Inferior parietal cortex (tissue), 1 donor: ENCODE measurements at regions not wholly inside any gene's neighbourhood (a gene's known extent, or its start where the extent isn't known, plus 50 kb on each side); places are given as distances from the start of the nearest gene placed in this dataset.

Experiments
- DNase-seq: peaks from one replicate; pipeline ENCODE4 v3.0.0-alpha.2; 2016; ENCODE audit errors: extremely low spot score

GRCh38 chr12:65556676-65557437 lies 267.4 kb upstream of the HMGA2 start:
- DNase-seq = peak; percentile 76

DNA sequence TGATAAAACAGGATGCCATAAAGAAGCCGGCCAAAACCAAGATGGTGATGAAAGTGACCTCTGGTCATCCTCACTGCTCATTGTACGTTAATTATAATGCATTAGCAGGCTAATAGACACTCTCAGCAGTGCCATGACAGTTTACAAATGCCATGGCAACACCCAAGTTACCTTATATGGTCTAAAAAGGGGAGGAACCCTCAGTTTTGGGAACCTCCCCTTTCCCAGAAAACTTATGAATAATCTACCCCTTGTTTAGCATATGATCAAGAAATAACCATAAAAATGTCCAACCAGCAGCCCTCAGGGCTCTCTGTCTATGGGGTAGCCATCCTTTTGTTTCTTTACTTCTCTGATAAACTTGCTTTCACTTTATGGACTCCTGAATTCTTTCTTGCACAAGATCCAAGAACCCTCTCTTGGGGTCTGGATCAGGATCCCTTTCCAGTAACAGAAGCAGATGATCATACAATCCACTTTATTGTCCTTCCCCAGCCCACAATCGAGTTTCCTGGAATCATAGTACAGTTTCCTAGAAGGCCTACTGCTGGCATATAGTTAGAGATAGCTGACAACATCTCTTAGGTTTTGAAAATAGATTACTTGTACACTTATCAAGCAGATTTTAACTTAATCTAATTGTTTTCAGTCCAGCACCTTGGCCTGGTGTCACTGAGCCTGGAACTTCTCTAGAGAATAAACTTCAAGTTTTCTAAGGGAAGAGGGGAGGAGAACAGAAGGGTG lies 266.7 kb upstream of the HMGA2 start:
- no peak for DNase-seq

- DNase-seq = no peak
Observed at GRCh38 chr12:65560286-65560685, 264.0 kb upstream of the HMGA2 start.

DNA sequence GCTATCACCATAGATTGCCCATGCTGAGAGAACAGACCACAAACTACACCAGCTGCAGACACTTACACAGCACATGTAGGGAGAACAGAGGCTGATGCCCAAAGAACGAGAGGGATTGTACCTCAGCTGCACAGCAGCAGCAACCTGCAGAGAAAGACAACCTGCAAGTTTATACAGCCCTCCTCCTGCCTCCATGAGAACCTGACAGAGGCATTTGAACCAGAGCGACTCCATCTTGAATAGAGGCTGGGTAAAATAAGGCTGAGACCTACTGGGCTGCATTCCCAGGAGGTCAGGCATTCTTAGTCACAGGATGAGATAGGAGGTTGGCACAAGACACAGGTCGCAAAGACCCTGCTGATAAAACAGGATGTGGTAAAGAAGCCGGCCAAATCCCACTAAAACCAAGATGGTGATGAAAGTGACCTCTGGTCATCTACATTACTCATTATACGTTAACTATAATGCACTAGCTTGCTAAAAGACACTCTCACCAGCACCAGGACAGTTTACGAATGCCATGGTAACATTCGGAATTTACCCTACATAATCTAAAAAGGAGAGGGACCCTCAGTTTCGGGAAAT lies 262.4 kb upstream of the HMGA2 start:
- DNase-seq = no peak

DNA sequence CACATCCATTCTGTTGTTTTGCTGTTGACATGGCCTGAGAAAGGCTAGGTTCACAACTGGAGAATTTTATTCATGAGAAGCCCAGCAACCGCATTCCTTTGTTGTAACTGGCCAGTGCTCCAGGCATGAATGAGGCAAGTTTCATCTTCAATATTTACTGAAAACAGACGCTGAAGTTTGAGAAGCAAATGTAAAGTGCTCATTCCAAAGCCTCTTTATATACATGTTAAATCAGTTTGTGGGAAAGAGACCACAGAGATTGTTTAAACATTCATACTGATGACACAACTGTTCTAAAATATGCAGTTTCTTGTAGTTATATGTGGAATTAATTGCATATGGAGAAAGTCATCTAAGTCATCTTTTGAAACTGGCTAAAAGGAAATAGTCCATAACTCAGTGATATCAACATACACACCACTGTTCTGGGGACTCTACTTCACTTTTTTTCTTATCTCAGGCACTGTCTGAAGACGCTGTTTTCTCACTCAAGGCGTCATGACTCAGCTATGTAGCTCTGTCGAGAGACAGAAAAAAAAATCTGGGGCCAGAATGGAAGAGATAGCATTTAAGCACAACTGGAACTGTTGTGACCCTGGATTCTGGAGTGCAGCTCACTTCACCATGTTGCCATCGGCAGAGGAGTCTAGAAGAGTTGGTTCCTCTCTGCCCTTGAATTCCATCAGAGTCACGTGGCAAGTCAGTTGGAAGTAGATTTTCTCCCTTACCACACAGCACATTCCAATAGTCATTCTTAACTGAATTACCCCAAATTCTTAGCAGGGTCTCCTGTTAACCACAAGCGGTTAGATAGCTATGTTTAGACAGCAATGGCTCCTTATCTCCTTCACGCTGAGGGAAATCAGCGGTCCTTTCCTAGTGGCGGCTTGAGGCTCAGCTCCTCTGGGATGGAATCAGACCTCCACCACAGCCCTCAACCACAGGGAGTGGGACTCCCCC lies 258.4 kb upstream of the HMGA2 start:
- no peak for DNase-seq

DNA sequence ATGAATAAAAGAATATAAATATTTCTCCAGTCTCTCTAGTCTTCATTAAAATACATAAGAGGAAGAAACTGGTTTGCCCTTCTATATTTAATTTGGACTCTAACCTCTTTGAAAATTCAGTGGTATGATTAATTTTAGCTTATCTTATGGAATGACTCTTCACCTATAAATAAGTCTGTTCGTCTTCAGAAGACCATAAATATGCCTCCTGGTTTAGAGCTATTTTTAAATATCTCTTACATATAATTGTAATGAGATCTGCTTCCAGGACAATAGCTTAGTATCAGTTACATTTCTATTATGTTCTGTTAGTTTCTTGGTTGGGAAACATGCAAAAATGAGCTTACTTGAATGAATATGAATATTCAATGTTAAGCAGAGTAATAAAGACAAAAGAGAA lies 257.5 kb upstream of the HMGA2 start:
- no peak for DNase-seq

GRCh38 chr12:65567820-65568219 lies 256.5 kb upstream of the HMGA2 start:
- no peak for DNase-seq

DNA sequence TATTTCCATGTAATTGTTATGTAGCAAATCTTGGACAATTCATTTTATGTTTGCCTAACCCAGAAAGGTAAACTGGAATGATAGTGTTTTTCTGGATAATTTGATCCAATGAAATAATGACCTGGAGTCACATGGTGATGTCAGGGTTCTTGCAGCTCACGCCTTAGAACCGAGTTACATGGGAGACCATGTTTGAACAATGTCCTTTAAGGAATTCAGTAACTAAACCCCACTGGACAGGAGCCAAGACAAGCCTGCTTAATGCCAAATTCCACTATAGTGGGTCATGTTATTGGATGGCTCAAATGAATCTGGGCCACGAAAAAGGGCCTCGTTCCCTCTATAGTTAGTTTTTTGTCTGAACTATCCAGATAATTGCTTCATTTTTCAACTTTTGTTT lies 255.8 kb upstream of the HMGA2 start:
- no peak for DNase-seq

DNA sequence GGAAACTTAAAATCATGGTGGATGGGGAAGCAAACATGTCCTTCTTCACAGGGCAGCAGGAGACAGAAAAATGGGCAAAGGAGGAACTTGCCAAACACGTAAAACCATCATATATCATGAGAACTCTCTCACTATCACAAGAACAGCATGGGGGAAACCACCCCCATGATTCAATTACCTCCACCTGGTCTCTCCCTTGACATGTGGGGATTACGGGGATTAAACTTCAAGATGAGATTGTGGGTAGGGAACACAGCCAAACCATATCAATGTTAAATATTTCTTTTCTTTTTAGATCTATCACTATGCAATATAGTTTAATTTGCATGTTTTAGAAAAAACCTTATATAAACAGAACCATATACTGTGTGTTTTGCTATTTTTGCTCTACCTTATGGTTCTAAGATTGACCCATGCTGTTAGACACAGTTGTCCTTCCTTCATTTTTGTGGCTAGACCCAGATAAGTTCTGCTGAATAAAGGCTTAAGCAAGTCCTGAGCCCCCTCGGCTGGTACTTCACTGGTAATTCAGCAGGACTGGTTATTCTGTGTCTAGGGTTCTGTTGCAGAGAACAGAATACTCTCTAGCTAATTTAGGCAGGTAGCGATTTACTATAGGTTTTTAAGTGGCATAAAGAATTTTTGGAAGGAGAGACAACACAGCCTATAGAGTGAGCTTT lies 253.7 kb upstream of the HMGA2 start:
- no peak for DNase-seq

GRCh38 chr12:65574867-65575266 lies 249.4 kb upstream of the HMGA2 start:
- no peak for DNase-seq

DNA sequence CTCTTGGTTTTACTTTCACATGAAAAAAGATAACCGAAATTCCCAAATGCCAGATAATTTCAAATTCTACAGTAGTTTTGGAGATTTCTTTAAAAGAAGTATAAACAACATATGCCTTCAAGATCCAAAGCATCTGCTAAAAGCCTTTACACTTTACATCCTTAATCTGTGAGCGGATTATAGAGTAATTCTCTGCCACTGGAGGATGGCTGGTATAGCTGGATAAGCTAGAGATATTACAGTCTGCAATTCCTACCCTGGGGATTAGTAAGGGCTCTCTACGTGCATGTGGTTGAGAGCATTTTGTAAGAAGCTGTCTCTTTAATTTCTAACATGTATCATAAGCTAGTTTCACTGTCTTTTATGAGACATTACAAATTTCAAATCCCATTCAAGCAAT lies 240.3 kb upstream of the HMGA2 start:
- DNase-seq = no peak

- no peak for DNase-seq
Observed at GRCh38 chr12:65585648-65586602, 238.4 kb upstream of the HMGA2 start.

DNA sequence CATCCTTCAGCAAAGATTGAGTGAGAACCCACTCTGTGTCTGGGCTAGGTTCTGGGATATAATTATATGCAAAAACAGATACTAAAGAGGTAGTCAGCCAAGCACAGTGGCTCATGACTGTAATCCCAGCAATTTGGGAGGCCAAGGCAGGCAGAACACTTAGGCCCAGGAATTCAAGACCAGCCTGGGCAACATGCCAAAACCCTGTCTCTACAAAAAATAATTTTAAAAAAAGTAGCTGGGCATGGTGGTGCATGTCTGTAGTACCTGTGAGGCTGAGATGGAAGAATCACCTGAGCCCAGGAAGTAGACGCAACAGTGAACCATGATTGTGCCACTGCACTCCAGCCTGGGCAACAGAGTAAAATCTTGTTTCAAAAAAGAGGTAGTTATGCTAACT lies 237.5 kb upstream of the HMGA2 start:
- no peak for DNase-seq

- no peak for DNase-seq
Observed at GRCh38 chr12:65590318-65590717, 234.0 kb upstream of the HMGA2 start.

GRCh38 chr12:65592416-65592815 lies 231.9 kb upstream of the HMGA2 start:
- no peak for DNase-seq

DNA sequence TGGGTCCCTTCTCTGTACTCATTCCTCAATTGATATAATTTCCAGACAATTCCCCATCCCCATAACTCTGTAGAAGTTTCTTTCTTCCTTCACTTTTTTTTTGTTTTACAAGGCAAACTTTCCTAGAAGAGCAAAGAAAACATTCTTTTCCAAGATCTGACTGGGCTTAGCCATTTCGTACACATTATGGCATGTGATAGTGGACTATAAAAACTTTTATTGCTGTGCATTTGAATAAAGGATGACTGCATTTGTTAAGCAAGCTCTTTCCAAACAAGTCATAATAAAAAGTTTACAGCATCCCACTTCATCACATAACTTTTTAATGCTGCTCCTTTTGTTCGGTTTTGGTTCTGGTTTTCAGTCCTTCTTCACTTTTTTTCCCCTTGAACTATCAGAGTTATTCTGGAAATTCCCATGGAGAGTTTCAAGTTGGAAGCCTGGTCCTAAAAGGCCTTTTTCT lies 231.0 kb upstream of the HMGA2 start:
- no peak for DNase-seq

- DNase-seq = no peak
Observed at GRCh38 chr12:65594409-65594808, 229.9 kb upstream of the HMGA2 start.

DNA sequence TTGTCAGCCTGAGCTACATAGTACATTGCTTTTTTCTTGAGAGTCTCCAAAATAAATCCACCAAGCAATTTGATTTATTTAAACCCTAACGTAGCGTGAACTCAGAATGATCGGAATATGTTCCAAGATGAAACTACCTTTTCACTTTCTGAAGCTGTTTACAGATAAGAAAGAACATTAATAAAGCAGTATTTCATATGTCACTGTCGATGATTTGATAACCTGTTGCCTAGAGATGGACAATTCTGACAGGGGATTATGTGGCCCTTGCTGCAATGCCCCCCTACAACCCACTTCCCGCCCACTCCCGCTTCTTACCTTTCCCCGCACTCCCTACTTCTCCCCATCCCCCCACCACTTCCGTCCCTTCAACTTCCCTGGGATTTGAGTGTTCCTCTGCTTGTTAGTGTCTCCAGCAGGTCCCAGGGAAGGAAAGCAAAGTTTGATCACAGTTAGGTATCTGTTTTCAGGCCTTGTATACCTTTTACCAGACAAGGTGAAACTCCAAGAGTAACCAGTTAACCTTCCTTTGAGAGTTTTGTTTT lies 229.2 kb upstream of the HMGA2 start:
- DNase-seq = no peak

DNA sequence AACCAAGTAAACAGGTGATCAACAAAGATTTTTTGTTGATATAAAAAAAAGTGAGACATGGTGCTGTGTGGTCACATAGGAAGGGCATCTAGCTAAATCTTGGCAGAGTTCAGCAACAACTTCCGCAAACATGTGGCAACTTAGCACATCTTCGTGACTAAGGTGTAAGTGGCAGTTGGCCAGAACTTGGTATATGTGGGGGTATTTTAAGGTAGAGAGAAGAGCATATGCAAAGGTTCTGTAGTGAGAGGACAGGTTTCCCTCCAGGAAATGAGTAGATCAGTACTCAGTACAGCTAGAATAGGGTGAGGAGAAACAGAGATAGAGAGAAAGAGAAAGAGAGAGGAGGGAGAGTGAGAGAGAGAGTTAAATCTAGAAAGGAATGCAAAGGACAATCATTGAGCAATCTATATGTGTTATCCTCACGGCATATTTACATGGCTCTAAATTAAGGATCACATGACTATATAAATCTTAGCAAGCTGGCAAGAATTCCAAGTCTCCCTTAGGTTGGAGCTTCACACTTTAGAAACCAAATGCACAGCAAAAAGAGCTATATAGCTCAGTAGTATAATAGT lies 227.7 kb upstream of the HMGA2 start:
- no peak for DNase-seq
